ENCODE measurements at regions not wholly inside any gene's neighbourhood (a gene's known extent, or its start where the extent isn't known, plus 50 kb on each side); places are given as distances from the start of the nearest gene placed in this dataset.

DNA sequence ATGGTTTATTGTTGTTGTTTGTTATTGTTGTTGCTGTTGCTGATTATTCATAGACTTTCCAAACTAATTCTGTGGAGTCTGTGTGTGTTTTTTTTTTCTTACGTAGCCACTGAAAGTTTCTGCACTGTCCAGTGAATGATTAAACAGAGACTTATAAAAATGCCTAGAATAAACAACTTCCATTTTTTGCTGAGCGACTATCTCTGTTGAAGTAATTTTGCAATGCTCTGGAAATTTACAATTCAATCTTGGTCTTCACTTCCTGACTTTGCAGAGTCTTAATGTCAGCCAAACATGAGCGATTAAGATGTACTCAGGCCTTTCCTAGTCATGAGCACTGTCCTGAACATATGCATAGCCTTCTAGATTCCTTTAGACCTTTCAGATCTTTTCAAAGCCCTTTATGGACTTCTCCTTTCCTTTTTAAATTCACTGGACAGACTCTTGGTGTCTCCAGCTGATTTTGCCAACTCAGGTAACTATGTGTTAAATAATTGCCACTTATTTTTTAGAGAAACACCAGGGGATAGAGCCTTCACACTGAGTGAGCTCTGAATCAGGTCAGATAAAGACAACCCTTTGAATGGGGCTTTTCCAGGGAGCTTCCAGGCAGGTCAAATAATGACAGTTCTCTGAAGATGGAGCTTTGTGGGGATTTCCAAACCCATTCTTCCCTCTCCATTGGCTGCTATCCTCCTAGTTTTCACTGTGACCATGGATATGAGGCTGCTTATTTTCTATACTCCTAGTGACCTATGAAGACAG is 622.8 kb upstream of the EPHA7 start:
- no peak overlapping the region for H3K27ac ChIP-seq (ENCODE audit: low read depth, low read length)
- TF ChIP-seq, protein P1, sequence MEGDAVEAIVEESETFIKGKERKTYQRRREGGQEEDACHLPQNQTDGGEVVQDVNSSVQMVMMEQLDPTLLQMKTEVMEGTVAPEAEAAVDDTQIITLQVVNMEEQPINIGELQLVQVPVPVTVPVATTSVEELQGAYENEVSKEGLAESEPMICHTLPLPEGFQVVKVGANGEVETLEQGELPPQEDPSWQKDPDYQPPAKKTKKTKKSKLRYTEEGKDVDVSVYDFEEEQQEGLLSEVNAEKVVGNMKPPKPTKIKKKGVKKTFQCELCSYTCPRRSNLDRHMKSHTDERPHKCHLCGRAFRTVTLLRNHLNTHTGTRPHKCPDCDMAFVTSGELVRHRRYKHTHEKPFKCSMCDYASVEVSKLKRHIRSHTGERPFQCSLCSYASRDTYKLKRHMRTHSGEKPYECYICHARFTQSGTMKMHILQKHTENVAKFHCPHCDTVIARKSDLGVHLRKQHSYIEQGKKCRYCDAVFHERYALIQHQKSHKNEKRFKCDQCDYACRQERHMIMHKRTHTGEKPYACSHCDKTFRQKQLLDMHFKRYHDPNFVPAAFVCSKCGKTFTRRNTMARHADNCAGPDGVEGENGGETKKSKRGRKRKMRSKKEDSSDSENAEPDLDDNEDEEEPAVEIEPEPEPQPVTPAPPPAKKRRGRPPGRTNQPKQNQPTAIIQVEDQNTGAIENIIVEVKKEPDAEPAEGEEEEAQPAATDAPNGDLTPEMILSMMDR (IDR thresholded peaks at IDR 0.05; ENCODE audit: low read depth, low read length): no peak
- H3K9me3 ChIP-seq (ENCODE audit: control insufficient read depth, insufficient read depth, low read length): peaks cover 2% of the 10 kb centered on the region
- POLR2A ChIA-PET: no interaction called here
- CTCF ChIA-PET: interaction anchor here (0.6 kb wide), 1 partner anchor 125 kb away, joined by 3 read pairs; no protein-coding TSS in a partner anchor
- H3K4me3 ChIP-seq (ENCODE audit: low read depth, low read length): no peak overlapping the region
- no peak for DNase-seq (ENCODE audit: low read depth, low spot score)
- H3K27me3 ChIP-seq (ENCODE audit: control insufficient read depth, insufficient read depth, low read length): no peaks in the 10 kb centered on the region

DNA sequence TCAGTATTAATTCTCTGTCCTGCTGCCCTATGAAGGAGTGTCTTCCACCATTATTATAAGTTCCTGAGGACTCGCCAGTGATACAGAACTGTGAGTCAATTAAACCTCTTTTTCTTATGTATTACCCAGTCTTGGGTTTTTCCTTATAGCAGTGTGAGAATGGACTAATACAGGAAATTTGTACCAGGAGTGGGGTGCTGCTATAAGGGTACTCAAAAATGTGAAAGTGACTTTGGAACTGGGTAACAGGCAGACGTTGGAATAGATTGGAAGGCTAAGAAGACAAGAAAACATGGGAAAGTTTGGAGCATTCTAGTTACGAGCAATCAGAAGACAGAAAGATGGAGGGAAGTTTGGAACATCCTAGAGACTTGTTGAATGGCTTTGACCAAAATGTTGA is 616.7 kb upstream of the EPHA7 start:
- no peaks in the 10 kb centered on the region for H3K27me3 ChIP-seq (ENCODE audit: control insufficient read depth, insufficient read depth, low read length)
- ChIA-PET CTCF (no interaction called here), POLR2A (no interaction called here)
- no peak overlapping the region for H3K27ac ChIP-seq (ENCODE audit: low read depth, low read length)
- no peak overlapping the region for H3K4me3 ChIP-seq (ENCODE audit: low read depth, low read length)
- TF ChIP-seq, protein P1 (IDR thresholded peaks at IDR 0.05; ENCODE audit: low read depth, low read length): no peak
- H3K9me3 ChIP-seq (ENCODE audit: control insufficient read depth, insufficient read depth, low read length): peaks cover 8% of the 10 kb centered on the region
- DNase-seq (ENCODE audit: low read depth, low spot score): no peak

DNA sequence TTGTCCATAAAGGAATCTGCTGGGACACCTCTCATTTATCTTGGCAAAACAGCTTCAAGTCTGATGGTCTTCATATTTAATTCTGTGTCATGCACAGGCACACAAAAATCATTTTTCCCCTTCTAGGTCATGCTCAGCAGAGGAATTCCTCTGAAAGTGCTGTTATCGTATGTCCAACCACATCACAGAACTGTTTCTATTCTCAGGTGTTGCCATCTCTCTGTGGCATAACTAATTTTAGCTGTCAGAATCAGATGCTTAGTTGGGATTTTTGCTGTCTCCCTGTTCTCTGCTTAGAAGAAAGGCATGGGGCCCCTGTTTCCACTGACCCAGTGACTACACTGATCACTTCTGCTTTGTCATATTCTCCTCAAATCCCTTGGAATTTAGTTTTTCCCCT is 608.0 kb upstream of the EPHA7 start:
- H3K4me3 ChIP-seq (ENCODE audit: low read depth, low read length): no peak overlapping the region
- ChIA-PET CTCF (no interaction called here), POLR2A (no interaction called here)
- TF ChIP-seq, protein P1 (IDR thresholded peaks at IDR 0.05; ENCODE audit: low read depth, low read length): no peak
- no peaks in the 10 kb centered on the region for H3K27me3 ChIP-seq (ENCODE audit: control insufficient read depth, insufficient read depth, low read length)
- no peak overlapping the region for H3K27ac ChIP-seq (ENCODE audit: low read depth, low read length)
- peaks cover 16% of the 10 kb centered on the region for H3K9me3 ChIP-seq (ENCODE audit: control insufficient read depth, insufficient read depth, low read length)
- DNase-seq (ENCODE audit: low read depth, low spot score): no peak

DNA sequence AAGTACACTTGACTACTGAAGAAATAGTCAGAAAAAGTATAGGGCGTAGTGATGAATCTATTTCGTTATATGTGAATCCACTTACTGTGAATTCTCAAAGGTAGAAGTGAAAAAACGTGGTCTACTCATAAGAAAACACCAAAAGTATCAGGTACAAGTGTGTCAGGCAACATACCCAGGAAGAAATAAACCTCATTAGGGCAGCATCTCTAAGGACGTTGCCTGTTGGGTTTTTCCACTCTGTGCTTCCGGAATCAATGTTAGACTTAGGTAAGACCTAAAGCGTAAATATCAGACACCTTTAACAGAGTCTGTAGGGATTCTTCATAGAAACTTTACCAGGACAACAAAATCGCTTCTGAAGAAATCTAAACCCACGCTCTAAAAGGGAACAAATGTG is 607.2 kb upstream of the EPHA7 start:
- POLR2A ChIA-PET: no interaction called here
- CTCF ChIA-PET: no interaction called here
- H3K9me3 ChIP-seq (ENCODE audit: control insufficient read depth, insufficient read depth, low read length): peaks cover 16% of the 10 kb centered on the region

DNA sequence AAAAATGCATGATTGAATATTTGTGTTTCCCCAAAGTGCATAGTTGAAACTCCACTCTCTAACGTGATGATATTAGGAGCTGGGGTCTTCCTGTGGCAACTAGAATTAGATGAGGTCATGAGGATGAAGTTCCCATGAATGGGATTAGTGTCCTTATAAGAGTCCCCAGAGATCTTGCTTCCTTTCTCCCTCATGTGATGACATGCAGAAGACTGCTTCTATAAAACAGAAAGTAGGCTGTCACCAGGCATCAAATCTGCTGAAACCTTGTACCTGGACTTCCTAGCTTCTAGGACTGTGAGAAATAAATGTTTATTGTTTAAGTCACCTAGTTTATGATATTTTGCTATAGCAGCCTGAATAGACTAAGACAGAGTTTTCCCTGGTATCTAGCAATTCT is 586.5 kb upstream of the EPHA7 start:
- Histone ChIP-seq H3K9me3 (ENCODE audit: control insufficient read depth, insufficient read depth, low read length) (peaks cover 6% of the 10 kb centered on the region), H3K4me3 (ENCODE audit: low read depth, low read length) (no peak overlapping the region), H3K27me3 (ENCODE audit: control insufficient read depth, insufficient read depth, low read length) (no peaks in the 10 kb centered on the region), H3K27ac (ENCODE audit: low read depth, low read length) (no peak overlapping the region)
- ChIA-PET CTCF (interaction anchor here (1.1 kb wide), 1 partner anchor 1086 kb away, joined by 3 read pairs; no protein-coding TSS in a partner anchor), POLR2A (no interaction called here)
- DNase-seq (ENCODE audit: low read depth, low spot score): no peak
- TF ChIP-seq, protein P1 (IDR thresholded peaks at IDR 0.05; ENCODE audit: low read depth, low read length): no peak

More for the DNA sequence above, 607.2 kb upstream of the EPHA7 start:
- no peak for DNase-seq (ENCODE audit: low read depth, low spot score)
- no peak overlapping the region for H3K27ac ChIP-seq (ENCODE audit: low read depth, low read length)
- TF ChIP-seq, protein P1 (IDR thresholded peaks at IDR 0.05; ENCODE audit: low read depth, low read length): no peak
- no peak overlapping the region for H3K4me3 ChIP-seq (ENCODE audit: low read depth, low read length)
- H3K27me3 ChIP-seq (ENCODE audit: control insufficient read depth, insufficient read depth, low read length): no peaks in the 10 kb centered on the region
